ENCODE measurements at regions not wholly inside any gene's neighbourhood (a gene's known extent, or its start where the extent isn't known, plus 50 kb on each side); places are given as distances from the start of the nearest gene placed in this dataset.
"Not testable (repeated sequence)": the region's sequence is repeated elsewhere in the genome, so short reads cannot be mapped to it uniquely, and the experiment has no call there.

- no peak for DNase-seq
Observed at GRCh38 chr4:27678027-27678426, 817.4 kb downstream of the STIM2 start.

GRCh38 chr4:27684610-27685011, 824.0 kb downstream of the STIM2 start:
- DNase-seq = no peak

GRCh38 chr4:27685091-27685490, 824.5 kb downstream of the STIM2 start:
- no peak for DNase-seq

GRCh38 chr4:27685947-27686346, 825.3 kb downstream of the STIM2 start:
- no peak for DNase-seq

- DNase-seq = peak in 1 of 2 donors; percentile 10
Observed at GRCh38 chr4:27692158-27692557, 831.5 kb downstream of the STIM2 start.

GRCh38 chr4:27692868-27693634, 832.4 kb downstream of the STIM2 start:
- no peak for DNase-seq

GRCh38 chr4:27696257-27696656, 835.6 kb downstream of the STIM2 start:
- not testable (repeated sequence) for DNase-seq

- DNase-seq = no peak
Observed at GRCh38 chr4:27701606-27702005, 841.0 kb downstream of the STIM2 start.

- no peak for DNase-seq
Observed at GRCh38 chr4:27702730-27703431, 842.2 kb downstream of the STIM2 start.

- DNase-seq = no peak
Observed at GRCh38 chr4:27703771-27704170, 843.1 kb downstream of the STIM2 start.

GRCh38 chr4:27711041-27711440, 850.4 kb downstream of the STIM2 start:
- no peak for DNase-seq

- DNase-seq = no peak
Observed at GRCh38 chr4:27714073-27714472, 853.4 kb downstream of the STIM2 start.

GRCh38 chr4:27716693-27717430, 856.2 kb downstream of the STIM2 start:
- DNase-seq = no peak

GRCh38 chr4:27717431-27717755, 856.8 kb downstream of the STIM2 start:
- no peak for DNase-seq

- DNase-seq = no peak
Observed at GRCh38 chr4:27720010-27720766, 859.5 kb downstream of the STIM2 start.

GRCh38 chr4:27721193-27721592, 860.6 kb downstream of the STIM2 start:
- DNase-seq = no peak

- no peak for DNase-seq
Observed at GRCh38 chr4:27728892-27729291, 868.3 kb downstream of the STIM2 start.

- DNase-seq = no peak
Observed at GRCh38 chr4:27742816-27743215, 882.2 kb downstream of the STIM2 start.

GRCh38 chr4:27759611-27760575, 899.3 kb downstream of the STIM2 start:
- no peak for DNase-seq

GRCh38 chr4:27763830-27764525, 903.3 kb downstream of the STIM2 start:
- DNase-seq = no peak

- no peak for DNase-seq
Observed at GRCh38 chr4:27764526-27764837, 903.8 kb downstream of the STIM2 start.
